Stimulated activated naive CD4-positive, alpha-beta T cell treated with Interleukin-2 at 50 U/mL for 16 hours (primary cell): ENCODE measurements at regions not wholly inside any gene's neighbourhood (a gene's known extent, or its start where the extent isn't known, plus 50 kb on each side); places are given as distances from the start of the nearest gene placed in this dataset.
"Not testable (repeated sequence)": the region's sequence is repeated elsewhere in the genome, so short reads cannot be mapped to it uniquely, and the experiment has no call there.

Experiments
- DNase-seq: peaks from one replicate; lab custom pipeline; 2025; lab: John Stamatoyannopoulos, UW

DNA sequence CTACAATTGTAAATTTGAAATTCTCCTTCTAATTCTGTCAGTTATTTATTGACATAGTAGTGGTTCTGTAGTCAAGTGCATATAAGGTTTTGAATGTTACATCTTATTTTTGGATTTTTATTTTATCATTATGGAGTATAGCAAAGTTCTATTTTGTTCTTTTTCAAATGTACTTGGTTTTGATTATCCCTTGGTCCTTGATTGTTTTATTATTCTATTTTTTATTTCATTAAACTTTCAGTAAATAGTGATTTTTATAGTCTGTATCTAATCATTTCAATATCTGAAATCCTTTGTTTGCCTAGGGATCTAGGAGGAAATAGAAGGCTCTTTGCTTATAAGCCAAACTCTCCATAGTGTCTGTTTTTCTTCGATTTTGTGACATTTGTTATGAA lies 87.8 kb downstream of the HFE start:
- DNase-seq, result no peak

- peak; percentile 38 for DNase-seq
Measured at GRCh38 chr6:26175428-26176181, 88.4 kb downstream of the HFE start.

GRCh38 chr6:26179675-26180074 lies 92.4 kb downstream of the HFE start:
- no peak for DNase-seq

GRCh38 chr6:26180346-26180745 lies 93.1 kb downstream of the HFE start:
- DNase-seq, result no peak

- no peak for DNase-seq
Measured at GRCh38 chr6:26183237-26183580, 96.0 kb downstream of the HFE start.

DNA sequence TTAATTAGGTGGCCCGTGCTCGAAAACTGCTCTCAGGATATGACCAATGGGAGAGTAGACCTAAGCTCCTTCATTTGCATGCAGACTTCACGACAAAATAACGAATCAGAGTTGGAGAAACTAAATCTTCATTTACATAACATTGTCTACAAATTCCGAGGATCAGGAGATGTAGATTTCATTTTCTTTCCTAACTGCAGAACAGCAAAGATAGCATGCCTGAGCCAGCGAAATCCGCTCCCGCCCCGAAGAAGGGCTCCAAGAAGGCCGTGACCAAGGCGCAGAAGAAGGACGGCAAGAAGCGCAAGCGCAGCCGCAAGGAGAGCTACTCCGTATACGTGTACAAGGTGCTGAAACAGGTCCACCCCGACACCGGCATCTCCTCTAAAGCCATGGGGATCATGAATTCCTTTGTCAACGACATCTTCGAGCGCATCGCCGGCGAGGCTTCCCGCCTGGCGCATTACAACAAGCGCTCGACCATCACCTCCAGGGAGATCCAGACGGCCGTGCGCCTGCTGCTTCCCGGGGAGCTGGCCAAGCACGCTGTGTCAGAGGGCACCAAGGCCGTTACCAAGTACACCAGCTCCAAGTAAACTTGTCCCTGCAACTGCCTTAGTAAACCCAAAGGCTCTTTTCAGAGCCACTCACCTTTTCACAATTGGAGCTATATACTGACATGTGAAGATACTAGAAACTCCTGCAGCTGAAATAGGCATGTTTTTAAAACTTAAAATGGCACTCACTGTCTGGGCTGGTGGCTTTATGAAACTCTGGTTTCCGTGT lies 96.5 kb downstream of the HFE start:
- DNase-seq, result peak; percentile 48

DNA sequence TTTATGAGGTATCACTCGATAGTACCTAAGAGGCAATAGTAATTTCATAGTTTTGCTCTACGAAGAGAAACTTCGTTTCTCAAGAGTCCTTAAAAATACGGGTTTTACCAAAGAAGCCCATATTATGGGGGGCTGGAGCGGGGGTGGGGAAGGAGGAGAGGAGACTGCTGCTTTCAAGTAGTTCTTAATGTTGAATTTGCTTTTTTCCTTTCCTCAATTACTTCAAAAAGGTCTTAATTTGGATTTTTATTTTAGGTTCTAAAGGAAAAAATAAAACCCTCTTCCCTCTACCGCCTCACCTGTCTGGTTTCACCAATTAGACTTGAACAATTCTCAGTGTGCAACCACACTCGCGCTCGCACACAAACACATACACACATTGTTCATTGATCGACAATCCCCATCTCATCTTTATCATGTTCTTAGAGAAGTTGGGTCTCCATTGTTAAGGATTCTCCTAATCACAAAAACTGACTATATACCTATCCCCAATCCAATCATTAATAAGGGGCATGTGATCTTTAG lies 97.2 kb downstream of the HFE start:
- DNase-seq, result no peak

- no peak for DNase-seq
Measured at GRCh38 chr6:26185004-26185403, 97.8 kb downstream of the HFE start.

- no peak for DNase-seq
Measured at GRCh38 chr6:26185802-26186201, 98.6 kb downstream of the HFE start.

DNA sequence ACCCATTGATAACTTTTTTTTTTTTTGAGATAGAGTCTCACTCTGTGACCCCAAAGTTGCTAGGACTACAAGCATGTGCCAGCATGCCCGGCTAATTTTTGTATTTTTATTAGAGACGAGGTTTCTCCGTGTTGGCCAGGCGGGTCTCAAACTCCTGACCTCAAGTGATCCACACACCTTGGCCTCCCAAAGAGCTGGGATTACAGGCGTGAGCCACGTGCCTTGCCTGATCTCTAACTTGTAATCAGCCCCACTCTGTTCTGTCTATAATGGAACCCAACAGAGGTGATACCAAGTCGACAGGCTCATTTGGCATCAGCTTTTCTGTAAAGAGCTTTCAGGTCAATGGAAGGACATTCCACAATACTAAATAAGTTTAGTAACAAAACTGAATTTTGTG lies 99.4 kb downstream of the HFE start:
- no peak for DNase-seq

- no peak for DNase-seq
Measured at GRCh38 chr6:26187292-26187691, 100.1 kb downstream of the HFE start.

- DNase-seq, result peak; percentile 25
Measured at GRCh38 chr6:26187981-26188635, 100.9 kb downstream of the HFE start.

GRCh38 chr6:26191512-26191911 lies 104.3 kb downstream of the HFE start:
- DNase-seq, result not testable (repeated sequence)

DNA sequence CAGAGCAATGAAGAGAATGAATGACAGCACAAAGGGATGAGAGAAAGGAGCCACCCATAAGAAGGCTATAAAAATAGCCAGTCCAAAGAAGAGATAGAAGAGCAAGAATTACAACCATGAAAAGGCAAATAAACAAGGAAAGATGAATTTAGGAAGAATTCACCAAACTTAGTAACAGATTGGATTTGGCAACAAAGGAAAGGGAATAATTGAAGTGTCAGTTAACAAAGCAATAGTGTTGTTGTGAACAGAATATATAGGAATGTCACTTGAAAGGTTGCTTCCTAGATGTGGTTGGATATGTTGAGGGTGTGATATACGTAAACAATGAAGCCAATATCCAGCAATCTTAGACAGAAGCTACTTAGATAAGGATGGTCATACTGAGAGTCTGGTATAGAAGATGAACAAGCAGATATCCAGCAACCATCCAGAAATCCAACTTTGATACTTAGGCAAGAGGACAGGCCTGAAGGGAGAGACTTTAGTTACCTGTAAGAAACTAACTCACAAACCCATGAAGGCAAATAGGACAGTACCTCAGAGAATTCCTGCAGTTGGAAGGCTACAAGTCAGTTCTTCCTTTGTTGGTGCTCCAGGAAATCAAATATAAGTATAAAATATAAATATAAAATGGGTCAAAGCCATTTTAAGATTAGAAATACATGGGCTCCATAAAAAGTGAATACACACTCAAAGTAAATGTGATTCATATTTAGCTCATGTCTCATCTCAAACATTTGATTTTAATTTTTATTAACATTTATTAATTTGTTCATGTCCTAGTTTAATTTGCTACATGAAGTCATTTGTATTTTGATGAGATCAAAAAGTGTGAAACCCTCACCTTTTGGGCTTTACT lies 106.5 kb downstream of the HFE start:
- DNase-seq, result no peak

DNA sequence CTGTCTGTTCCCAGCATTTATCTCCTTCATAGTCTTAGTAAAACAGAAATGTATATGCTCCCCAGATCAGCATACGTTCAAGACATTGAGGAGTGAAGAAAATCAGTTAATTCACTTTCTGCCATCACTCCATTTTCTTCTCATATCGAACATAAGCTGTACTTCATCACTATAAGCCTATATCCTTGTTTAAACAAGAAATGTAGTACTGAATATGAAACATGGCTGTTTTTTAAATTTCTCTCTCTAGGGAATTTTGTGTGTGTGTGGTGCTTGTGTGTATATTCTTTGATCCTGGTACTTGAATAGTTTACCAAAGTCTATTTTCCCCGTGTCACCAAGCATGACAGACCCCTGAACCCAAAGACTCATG lies 107.1 kb downstream of the HFE start:
- no peak for DNase-seq

DNA sequence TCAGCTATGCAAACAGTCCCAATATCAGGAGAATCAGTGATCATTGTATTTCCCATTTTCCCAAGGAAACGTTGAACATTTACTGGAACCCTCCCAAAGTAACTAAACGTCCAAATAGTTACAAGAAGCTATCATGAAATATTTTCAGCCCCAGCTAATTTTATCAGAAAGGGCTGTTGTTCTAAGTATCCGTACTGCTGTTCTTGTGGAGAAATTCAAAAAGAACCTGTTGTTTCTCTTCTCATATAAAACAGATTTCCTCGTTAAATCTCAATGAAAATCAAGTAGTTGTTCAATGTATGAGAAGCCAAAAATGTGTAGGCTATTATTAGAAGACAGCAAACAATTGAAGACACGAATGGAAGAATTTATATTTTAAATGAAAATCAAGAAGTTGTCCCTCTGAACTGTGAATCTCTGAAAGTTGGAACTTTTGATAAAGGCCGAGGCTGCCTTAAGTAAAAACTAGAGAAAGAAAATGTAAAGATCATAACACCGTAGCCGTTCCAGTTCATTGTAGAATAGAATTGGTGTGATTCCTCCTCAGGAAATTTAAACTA lies 107.7 kb downstream of the HFE start:
- DNase-seq, result no peak

DNA sequence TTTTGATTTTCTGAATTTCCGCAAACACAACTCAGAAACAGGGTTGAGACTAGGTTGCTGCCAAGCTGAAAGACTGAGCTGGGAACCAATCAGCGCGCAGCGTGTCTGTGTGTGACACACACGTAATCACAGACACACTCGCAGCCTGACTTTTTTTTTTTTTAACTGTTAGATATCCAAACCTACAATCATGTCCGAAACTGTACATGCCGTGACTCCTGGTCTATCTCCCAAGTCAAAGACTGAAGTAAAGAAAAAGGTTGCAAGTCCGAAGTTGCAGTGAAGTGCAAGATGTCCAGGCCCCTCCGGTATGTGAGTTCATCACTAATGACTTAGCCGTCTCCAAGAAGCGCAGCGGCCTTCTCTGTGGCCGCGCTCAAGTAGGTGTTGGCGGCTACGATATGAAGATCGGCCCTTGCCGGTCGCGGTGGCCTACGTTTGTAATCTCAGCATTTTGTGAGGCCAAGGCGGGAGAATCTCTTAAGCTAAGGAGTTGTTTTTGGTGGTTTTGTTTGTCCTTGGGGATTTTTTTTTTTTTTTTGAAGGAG lies 108.2 kb downstream of the HFE start:
- DNase-seq, result peak; percentile 79

- DNase-seq, result no peak
Measured at GRCh38 chr6:26195924-26196845, 109.0 kb downstream of the HFE start.

- DNase-seq, result peak; percentile 74
Measured at GRCh38 chr6:26196846-26197635, 109.8 kb downstream of the HFE start.

DNA sequence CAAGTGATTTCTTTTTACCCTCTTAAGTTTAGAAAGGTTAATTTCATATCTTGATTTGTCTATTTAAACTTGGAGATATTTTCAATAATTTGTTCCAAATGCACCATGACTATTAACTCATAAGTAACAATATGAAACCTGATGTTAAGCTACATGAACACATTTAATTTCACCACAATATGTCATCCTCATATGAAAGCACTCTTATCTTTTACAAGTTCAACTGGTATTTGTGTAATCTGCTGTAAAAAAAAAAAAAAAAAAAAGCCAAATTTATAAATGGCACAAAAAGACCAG lies 110.4 kb downstream of the HFE start:
- DNase-seq, result no peak
